Activated CD4-positive, alpha-beta T cell treated with anti-CD3 and anti-CD28 coated beads, Interleukin-2, Interleukin-4, amounts not matched to agents 100 ng/mL and 50 ng/mL, durations not matched to agents 16 hours and 8 hours (primary cell): ENCODE measurements at regions not wholly inside any gene's neighbourhood (a gene's known extent, or its start where the extent isn't known, plus 50 kb on each side); places are given as distances from the start of the nearest gene placed in this dataset.

ENCODE experiments used
- DNase-seq: peaks from one replicate; pipeline ENCODE4 v3.0.0-alpha.2; 2020; ENCODE audit warnings: low spot score

DNA sequence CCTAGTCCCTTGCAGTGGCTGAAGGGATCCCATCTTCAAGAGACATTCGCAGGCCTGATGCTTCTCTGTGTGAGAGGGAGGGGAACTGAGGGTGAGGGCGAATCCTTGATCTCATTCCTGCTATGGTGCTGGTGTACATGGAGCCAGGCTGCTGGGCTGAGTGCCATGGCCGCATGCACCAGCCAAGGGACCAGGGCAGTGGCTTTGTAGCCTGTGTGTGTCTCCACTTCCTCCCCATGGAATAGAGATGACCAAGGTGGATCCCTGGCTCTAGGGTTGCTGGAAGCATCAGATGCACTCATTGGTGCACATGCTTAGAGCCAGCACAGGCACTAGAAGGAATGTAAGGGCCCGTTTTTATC lies 195.0 kb downstream of the FOXL1 start:
- DNase-seq = no peak

DNA sequence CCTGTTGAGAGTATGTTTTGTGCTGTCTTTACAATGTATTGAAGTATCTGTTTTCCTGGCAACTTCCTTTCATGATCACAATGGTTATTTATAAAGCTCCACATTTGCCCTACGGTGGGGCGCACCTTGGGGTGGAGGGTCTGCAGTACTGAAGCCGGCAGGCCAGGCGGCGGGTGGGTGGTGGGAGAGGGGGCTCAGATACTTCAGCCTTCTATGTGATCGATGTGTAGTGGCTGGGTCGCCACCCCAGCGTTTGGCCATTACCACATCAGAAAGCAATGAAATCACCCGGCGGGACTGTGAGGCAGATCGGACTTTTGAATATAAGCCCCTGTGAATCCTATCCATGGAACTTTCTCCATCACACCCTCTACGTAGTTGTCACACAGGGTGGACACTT lies 196.6 kb downstream of the FOXL1 start:
- DNase-seq = no peak

DNA sequence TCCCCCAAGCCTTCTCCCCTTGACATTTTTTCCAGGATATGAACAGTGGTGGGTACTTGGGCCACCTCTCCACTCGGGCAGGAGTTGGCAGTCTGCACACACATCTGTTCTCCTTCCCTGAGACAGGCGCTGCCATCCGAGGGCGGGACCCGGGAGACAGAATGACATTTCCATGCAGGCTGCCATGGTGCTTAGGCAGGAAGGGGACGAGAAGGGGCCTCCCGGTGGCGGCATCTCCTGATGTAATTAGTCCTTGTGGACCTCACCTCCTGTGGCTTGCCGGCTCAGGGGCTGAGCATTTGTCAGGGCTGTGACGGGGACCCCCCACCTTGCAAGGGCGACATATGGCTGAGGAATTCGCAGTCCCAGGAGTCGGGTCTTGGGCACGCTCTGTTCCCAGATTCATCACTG lies 197.2 kb downstream of the FOXL1 start:
- no peak for DNase-seq

- DNase-seq = no peak
Measured at GRCh38 chr16:86777381-86777946, 199.1 kb downstream of the FOXL1 start.

- no peak for DNase-seq
Measured at GRCh38 chr16:86778108-86778745, 199.9 kb downstream of the FOXL1 start.

DNA sequence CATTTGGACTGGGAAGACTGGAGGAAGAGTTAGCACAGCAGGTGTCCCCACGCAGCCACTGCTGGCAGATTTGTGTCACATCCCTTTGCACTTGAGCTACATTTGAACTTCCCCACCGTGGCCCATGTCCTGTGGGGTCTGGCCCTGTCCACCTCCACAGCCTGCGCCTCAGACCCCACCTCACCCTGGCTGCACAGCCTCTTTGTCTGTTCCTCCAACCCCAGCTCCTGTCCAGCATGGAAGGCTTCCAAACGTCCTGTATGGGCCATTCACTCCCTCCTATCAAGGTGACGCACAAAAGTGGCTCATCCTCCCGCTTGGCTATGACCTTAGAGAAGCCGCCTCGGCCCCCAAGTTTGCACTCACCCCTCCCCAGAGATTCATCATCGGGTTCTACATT lies 200.6 kb downstream of the FOXL1 start:
- no peak for DNase-seq

GRCh38 chr16:86781046-86781445 lies 202.7 kb downstream of the FOXL1 start:
- DNase-seq = no peak

GRCh38 chr16:86783636-86784626 lies 205.6 kb downstream of the FOXL1 start:
- DNase-seq = no peak

GRCh38 chr16:86786338-86786737 lies 208.0 kb downstream of the FOXL1 start:
- no peak for DNase-seq

DNA sequence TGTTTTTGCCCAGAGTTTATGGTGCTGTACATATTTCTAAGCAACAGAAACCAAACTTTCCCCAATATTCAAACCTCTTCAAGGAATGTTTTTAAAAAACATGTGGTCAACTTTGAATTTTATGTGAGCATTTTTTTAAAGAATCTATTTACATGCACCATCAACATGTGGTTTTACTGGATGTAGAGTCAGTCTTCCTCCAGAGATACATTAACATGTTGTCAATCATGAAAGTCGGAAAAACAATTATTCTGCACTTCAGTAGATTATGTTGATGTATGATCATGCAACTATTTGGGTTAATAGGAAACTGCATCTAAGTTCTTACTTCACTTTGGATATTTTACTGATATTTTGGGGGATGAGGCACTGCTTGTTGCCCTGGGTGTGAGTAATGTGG lies 208.6 kb downstream of the FOXL1 start:
- no peak for DNase-seq

GRCh38 chr16:86787538-86787937 lies 209.2 kb downstream of the FOXL1 start:
- DNase-seq = no peak

DNA sequence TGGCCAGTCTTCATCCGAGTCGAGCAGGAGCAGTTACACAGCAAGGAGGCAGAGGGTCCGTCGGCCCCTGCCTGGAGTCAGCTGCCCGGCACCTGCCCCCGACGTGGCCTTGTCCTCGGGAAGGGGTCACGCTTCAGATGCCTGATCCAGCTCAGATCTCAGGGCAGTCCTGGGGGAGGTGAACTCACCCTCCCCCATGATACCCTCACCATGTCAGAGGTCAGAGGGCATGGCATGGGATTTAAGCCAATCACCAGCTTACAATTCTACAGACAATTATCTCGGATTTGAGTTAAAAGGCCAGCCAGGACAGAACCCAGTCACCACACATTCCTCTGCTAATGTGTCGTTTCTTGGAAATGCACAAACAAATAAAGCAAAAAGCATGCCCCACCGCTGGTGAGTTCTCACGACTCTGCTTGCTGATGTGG lies 211.3 kb downstream of the FOXL1 start:
- DNase-seq = no peak

DNA sequence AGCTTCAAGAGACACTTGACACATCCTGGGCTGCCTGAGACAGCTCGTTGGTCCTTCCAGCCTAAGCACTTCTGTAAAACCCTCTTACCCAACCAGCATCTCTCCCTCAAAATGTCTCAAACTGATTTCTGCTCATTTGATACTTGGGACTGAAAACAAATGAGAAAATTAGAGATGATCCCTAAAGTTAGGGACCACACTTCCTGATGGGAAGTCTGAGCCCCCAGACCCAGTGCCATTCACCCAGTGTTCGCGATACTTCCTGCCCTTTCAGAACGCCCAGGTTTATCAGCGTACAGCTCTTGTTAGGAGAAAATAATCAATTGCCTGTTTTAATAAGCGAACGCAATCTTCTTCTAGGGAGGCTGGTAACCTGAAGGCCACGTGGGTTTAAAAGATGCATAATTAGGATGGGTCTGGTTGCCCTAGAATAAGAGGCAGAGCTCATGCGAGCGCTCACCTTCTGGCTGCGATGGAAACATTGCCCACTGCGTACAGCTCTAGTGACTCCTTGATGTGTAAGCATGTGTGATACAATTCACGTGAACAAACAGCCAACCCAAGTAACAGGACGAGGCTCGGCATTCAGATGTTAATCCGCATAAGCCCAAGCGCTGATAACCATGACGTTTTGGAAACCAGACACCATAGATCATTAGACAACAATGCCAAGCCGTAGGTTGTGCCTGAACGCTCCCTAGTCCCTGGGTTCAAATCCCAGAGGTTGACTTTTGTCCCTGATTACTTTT lies 213.1 kb downstream of the FOXL1 start:
- DNase-seq = no peak

DNA sequence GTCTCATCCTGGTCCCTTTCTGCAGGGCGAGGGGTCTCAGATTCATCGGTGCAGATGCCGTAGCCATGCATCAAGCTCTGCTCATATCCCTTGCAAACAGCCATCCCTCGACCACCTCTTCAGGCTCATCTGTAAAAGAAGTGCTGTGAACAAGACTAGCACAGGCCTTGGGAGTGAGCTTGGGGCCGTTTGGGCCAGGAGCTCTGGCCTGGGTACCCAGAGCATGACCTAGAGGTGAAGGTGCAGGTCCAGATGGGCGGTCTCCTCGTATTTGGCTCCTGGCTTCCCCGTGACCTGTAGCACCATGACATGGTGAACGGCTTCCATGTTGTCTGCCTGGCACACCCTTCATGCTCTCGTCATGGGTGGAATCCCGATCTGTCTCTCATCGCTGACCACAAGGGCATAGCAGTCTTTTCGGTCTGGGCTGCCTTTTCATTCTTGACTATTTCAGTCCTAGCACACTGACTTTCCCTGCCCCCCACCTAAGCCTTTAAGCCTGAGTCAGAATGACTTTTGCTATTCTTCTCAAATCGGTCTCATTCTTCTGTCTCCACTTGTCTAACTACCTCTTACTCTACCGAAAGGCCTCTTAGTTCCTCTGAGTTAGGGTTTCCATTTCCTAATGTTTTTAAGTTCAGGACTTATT lies 216.0 kb downstream of the FOXL1 start:
- no peak for DNase-seq

GRCh38 chr16:86797700-86798099 lies 219.4 kb downstream of the FOXL1 start:
- no peak for DNase-seq

GRCh38 chr16:86798247-86799041 lies 220.1 kb downstream of the FOXL1 start:
- DNase-seq = no peak

GRCh38 chr16:86799367-86799766 lies 221.0 kb downstream of the FOXL1 start:
- DNase-seq = no peak

DNA sequence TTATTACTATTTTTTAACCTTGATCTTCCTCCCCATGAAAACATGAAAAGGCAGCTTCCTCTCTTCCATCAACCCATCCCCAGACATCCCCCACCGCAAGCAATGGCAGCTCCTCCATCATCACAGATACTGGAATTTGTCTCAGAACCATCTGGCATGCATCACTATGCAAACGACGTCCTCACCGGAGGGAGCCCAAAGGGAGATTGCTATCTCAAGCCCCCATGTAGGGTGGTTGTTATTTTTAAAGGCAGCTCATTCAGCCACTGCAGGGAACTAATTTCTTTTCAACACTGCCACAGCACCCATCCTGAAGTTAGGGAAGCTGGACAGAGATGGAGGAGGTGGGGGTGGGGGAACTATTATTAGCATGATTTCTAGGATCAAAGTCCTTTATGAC lies 222.5 kb downstream of the FOXL1 start:
- no peak for DNase-seq

DNA sequence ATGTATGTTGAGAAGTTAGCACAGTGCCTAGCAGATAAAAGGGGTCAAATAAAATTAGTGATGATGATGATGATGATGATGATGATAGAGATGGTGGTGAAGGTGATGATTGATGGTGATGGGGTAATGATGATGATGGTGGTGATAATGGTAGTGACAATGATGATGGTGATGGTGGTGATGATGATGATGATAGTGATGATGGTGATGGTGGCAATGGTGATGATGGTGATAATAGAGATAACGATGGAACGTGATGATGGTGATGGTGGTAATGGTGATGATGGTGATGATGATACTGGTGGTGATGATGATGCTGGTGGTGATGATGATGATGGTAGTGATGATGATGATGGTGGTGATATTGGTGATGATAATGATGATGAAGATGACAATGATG lies 223.7 kb downstream of the FOXL1 start:
- no peak for DNase-seq

- DNase-seq = no peak
Measured at GRCh38 chr16:86805188-86805587, 226.8 kb downstream of the FOXL1 start.
